ENCODE measurements at regions not wholly inside any gene's neighbourhood (a gene's known extent, or its start where the extent isn't known, plus 50 kb on each side); places are given as distances from the start of the nearest gene placed in this dataset.

GRCh38 chr11:112828421-112828820, 132.8 kb upstream of the NCAM1 start:
- Mint-ChIP-seq H3K4me1 (no peaks in the 10 kb centered on the region), H3K27ac (no peak overlapping the region), H3K9me3 (peaks cover 0 to 10% (median 0%) of the 10 kb centered on the region in 11 donors), H3K36me3 (no peaks in the 10 kb centered on the region), H3K27me3 (peaks cover 5 to 32% (median 9%) of the 10 kb centered on the region in 5 donors), H3K4me3 (no peak overlapping the region)
- intact Hi-C loops (cut with micrococcal nuclease) = no loop called here
- H3K27me3 ChIP-seq (ENCODE audit: control insufficient read depth in 2 of 2, insufficient read depth in 2 of 2, low read length in 2 of 2) = no peaks in the 10 kb centered on the region
- no peaks in the 10 kb centered on the region for H3K36me3 ChIP-seq (ENCODE audit: control insufficient read depth in 2 of 3, insufficient read depth in 3 of 3, low read length in 3 of 3)
- ATAC-seq (no peak), DNase-seq (no peak)
- H3K27ac ChIP-seq (ENCODE audit: low read depth, low read length) = no peak overlapping the region
- ChIA-PET CTCF (no interaction called here), POLR2A (no interaction called here)
- H3K9me3 ChIP-seq (ENCODE audit: control insufficient read depth in 2 of 3, low read length in 3 of 3) = no peaks in the 10 kb centered on the region
- H3K4me3 ChIP-seq (ENCODE audit: low read length) = no peak overlapping the region
- H3K4me1 ChIP-seq (ENCODE audit: control insufficient read depth in 2 of 2, insufficient read depth in 2 of 2, low read length in 2 of 2) = no peaks in the 10 kb centered on the region

GRCh38 chr11:112829971-112830654, 131.1 kb upstream of the NCAM1 start:
- Mint-ChIP-seq H3K9me3 (peaks cover 0 to 10% (median 0%) of the 10 kb centered on the region in 11 donors), H3K27ac (no peak overlapping the region), H3K27me3 (peaks cover 5 to 31% (median 13%) of the 10 kb centered on the region in 5 donors), H3K4me3 (no peak overlapping the region), H3K36me3 (no peaks in the 10 kb centered on the region), H3K4me1 (peaks cover 0 to 1% (median 0%) of the 10 kb centered on the region in 7 donors)
- Histone ChIP-seq H3K4me1 (ENCODE audit: control insufficient read depth in 2 of 2, insufficient read depth in 2 of 2, low read length in 2 of 2) (no peaks in the 10 kb centered on the region), H3K27ac (ENCODE audit: low read depth, low read length) (no peak overlapping the region), H3K9me3 (ENCODE audit: control insufficient read depth in 2 of 3, low read length in 3 of 3) (no peaks in the 10 kb centered on the region), H3K36me3 (ENCODE audit: control insufficient read depth in 2 of 3, insufficient read depth in 3 of 3, low read length in 3 of 3) (no peaks in the 10 kb centered on the region), H3K27me3 (ENCODE audit: control insufficient read depth in 2 of 2, insufficient read depth in 2 of 2, low read length in 2 of 2) (peaks cover 0 to 3% of the 10 kb centered on the region in 2 donors), H3K4me3 (ENCODE audit: low read length) (no peak overlapping the region)
- intact Hi-C loops (cut with micrococcal nuclease) = no loop called here
- DNase-seq (no peak), ATAC-seq (no peak)
- POLR2A ChIA-PET = no interaction called here
- CTCF ChIA-PET = no interaction called here

DNA sequence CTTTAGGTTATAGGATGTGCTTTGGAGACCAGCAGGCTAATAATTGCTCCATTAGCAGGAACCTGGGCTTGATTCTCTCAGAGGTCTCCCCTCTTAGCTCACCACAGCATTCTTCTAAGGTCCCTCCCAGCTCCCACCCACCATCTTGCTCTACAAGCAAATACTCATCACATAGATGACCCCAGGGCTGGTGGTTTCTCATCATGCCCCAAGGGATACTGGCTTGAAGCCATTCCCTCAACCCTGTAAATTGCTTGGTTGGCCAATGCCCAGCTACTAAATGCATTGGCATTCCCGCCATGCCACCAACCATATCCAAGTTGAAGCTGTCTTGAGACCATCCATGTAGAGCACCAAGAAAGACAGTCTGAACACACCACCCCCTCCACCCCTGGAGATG, 130.2 kb upstream of the NCAM1 start:
- H3K4me3 Mint-ChIP-seq = no peak overlapping the region
- intact Hi-C loops (cut with micrococcal nuclease) = no loop called here
- Histone ChIP-seq H3K4me1 (ENCODE audit: control insufficient read depth in 2 of 2, insufficient read depth in 2 of 2, low read length in 2 of 2) (no peaks in the 10 kb centered on the region), H3K9me3 (ENCODE audit: control insufficient read depth in 2 of 3, low read length in 3 of 3) (no peaks in the 10 kb centered on the region), H3K27ac (ENCODE audit: low read depth, low read length) (no peak overlapping the region), H3K27me3 (ENCODE audit: control insufficient read depth in 2 of 2, insufficient read depth in 2 of 2, low read length in 2 of 2) (peaks cover 0 to 3% of the 10 kb centered on the region in 2 donors), H3K36me3 (ENCODE audit: control insufficient read depth in 2 of 3, insufficient read depth in 3 of 3, low read length in 3 of 3) (no peaks in the 10 kb centered on the region), H3K4me3 (ENCODE audit: low read length) (no peak overlapping the region)
- no peak overlapping the region for H3K27ac Mint-ChIP-seq
- ChIA-PET POLR2A (no interaction called here), CTCF (no interaction called here)
- peaks cover 5 to 31% (median 13%) of the 10 kb centered on the region in 5 donors for H3K27me3 Mint-ChIP-seq
- H3K36me3 Mint-ChIP-seq = no peaks in the 10 kb centered on the region
- DNase-seq = no peak
- peaks cover 0 to 10% (median 0%) of the 10 kb centered on the region in 11 donors for H3K9me3 Mint-ChIP-seq
- ATAC-seq = no peak
- peaks cover 0 to 2% (median 0%) of the 10 kb centered on the region in 7 donors for H3K4me1 Mint-ChIP-seq

DNA sequence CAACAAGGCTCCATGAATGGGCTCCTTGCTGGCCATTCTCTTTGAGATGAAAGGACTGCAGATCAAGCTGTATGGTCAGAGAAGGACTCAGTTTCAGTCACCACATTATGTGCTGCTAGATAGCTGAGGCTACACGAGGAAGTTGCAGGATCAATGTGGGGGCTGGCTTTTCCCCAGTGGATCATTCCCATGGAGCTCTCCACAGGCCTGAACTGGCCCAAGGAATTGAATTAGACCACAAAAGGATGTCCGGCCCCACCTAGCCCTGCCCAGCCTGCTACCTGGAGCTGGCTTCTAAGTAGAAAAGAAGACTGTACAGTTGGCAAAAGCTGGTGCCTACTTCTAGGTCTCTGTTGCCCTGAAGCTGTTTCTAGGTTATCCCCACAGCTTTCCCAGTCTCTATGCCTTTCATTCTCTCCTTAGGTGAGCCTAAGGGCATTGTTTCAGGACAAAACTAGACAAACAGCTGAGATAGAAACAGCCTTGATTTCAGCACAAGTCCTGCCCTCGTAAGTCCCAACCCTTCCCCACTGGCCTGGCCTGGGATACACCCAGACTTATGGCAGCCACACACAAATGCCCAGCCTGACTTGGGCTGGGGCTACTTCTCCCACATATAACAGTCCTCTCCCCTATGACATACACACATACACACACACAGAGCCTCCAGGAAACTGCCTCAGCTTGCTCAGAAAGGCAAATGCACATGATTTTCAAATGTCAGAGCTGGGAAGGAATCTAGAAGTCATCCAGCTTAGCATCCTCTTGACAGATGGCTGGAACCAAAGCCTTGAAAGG, 129.1 kb upstream of the NCAM1 start:
- no peak overlapping the region for H3K4me3 ChIP-seq (ENCODE audit: low read length)
- ChIA-PET POLR2A (no interaction called here), CTCF (no interaction called here)
- Mint-ChIP-seq H3K27ac (no peak overlapping the region), H3K36me3 (no peaks in the 10 kb centered on the region), H3K27me3 (peaks cover 3 to 26% (median 13%) of the 10 kb centered on the region in 5 donors), H3K4me3 (no peak overlapping the region), H3K9me3 (peaks cover 0 to 10% (median 0%) of the 10 kb centered on the region in 11 donors), H3K4me1 (peaks cover 0 to 2% (median 0%) of the 10 kb centered on the region in 7 donors)
- DNase-seq = no peak
- H3K9me3 ChIP-seq (ENCODE audit: control insufficient read depth in 2 of 3, low read length in 3 of 3) = no peaks in the 10 kb centered on the region
- no peak overlapping the region for H3K27ac ChIP-seq (ENCODE audit: low read depth, low read length)
- ATAC-seq = no peak
- no peaks in the 10 kb centered on the region for H3K4me1 ChIP-seq (ENCODE audit: control insufficient read depth in 2 of 2, insufficient read depth in 2 of 2, low read length in 2 of 2)
- no peaks in the 10 kb centered on the region for H3K36me3 ChIP-seq (ENCODE audit: control insufficient read depth in 2 of 3, insufficient read depth in 3 of 3, low read length in 3 of 3)
- intact Hi-C loops (cut with micrococcal nuclease) = no loop called here
- peaks cover 0 to 3% of the 10 kb centered on the region in 2 donors for H3K27me3 ChIP-seq (ENCODE audit: control insufficient read depth in 2 of 2, insufficient read depth in 2 of 2, low read length in 2 of 2)

DNA sequence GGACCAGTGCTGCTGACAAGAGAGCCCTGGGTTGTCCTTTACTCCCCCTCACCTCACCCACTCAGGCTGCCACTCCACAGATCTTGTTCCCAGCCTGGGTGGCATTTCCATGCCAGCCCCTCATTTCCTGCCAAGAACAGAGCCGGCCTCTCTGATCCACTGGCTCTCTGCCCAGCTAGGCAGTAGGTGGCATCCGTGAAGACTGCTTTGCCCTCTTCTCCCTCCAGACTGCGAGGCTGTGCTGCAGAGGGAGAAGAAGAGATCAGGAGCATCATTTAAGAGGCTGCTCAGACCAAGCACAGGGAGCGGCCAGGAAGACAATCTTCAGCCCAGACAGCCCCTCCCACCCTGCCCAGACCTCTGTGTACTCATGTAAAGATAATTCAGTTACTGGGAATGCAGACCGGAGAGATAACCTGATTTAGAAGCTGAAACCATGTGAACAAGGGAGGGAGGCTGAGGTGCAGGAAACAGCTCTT, 126.9 kb upstream of the NCAM1 start:
- no peaks in the 10 kb centered on the region for H3K9me3 ChIP-seq (ENCODE audit: control insufficient read depth in 2 of 3, low read length in 3 of 3)
- CTCF ChIA-PET = no interaction called here
- Mint-ChIP-seq H3K36me3 (no peaks in the 10 kb centered on the region), H3K9me3 (peaks cover 0 to 6% (median 0%) of the 10 kb centered on the region in 11 donors), H3K4me1 (peaks cover 0 to 2% (median 0%) of the 10 kb centered on the region in 7 donors), H3K27ac (no peak overlapping the region), H3K4me3 (no peak overlapping the region), H3K27me3 (peaks cover 3 to 20% (median 8%) of the 10 kb centered on the region in 5 donors)
- POLR2A ChIA-PET = no interaction called here
- DNase-seq (no peak), ATAC-seq (no peak)
- no peaks in the 10 kb centered on the region for H3K36me3 ChIP-seq (ENCODE audit: control insufficient read depth in 2 of 3, insufficient read depth in 3 of 3, low read length in 3 of 3)
- H3K4me1 ChIP-seq (ENCODE audit: control insufficient read depth in 2 of 2, insufficient read depth in 2 of 2, low read length in 2 of 2) = no peaks in the 10 kb centered on the region
- no peak overlapping the region for H3K4me3 ChIP-seq (ENCODE audit: low read length)
- H3K27ac ChIP-seq (ENCODE audit: low read depth, low read length) = no peak overlapping the region
- intact Hi-C loops (cut with micrococcal nuclease) = no loop called here
- H3K27me3 ChIP-seq (ENCODE audit: control insufficient read depth in 2 of 2, insufficient read depth in 2 of 2, low read length in 2 of 2) = peaks cover 0 to 3% of the 10 kb centered on the region in 2 donors

DNA sequence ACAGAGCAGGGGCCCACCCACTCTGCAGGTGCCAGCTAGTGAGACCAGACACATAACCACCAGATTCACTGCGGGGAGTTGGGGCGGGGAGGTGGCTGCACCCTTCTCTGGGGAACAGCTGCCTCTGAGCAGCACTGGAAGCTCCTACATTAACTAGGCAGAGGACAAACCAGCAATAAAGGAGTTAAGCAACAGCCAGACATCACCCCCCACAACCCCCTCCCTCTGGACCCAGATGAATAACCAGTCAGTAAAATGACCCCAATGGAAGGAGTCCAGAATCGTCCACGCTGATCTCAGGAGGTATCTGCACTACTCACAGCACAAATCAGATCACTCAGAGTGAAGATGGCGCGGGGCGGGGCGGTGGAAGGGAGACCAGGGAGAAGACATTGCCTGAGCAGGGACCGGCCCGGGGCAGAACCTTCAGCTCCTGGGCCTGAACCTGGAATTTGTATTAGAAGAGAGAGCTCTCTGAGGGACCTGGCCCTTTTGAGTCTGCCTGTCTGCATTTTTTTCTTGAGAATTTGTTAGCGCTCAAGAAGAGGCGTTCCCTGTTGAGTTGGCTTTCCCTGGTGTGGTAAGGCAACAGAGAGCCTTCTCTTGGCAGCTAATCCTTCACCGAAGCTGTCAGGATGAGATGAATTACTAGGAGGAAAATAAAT, 125.5 kb upstream of the NCAM1 start:
- peaks cover 3 to 22% (median 9%) of the 10 kb centered on the region in 5 donors for H3K27me3 Mint-ChIP-seq
- H3K4me3 Mint-ChIP-seq = no peak overlapping the region
- H3K36me3 Mint-ChIP-seq = no peaks in the 10 kb centered on the region
- Histone ChIP-seq H3K27me3 (ENCODE audit: control insufficient read depth in 2 of 2, insufficient read depth in 2 of 2, low read length in 2 of 2) (peaks cover 0 to 3% of the 10 kb centered on the region in 2 donors), H3K4me3 (ENCODE audit: low read length) (no peak overlapping the region), H3K36me3 (ENCODE audit: control insufficient read depth in 2 of 3, insufficient read depth in 3 of 3, low read length in 3 of 3) (no peaks in the 10 kb centered on the region), H3K27ac (ENCODE audit: low read depth, low read length) (no peak overlapping the region), H3K9me3 (ENCODE audit: control insufficient read depth in 2 of 3, low read length in 3 of 3) (no peaks in the 10 kb centered on the region), H3K4me1 (ENCODE audit: control insufficient read depth in 2 of 2, insufficient read depth in 2 of 2, low read length in 2 of 2) (no peaks in the 10 kb centered on the region)
- POLR2A ChIA-PET = no interaction called here
- CTCF ChIA-PET = no interaction called here
- DNase-seq = no peak
- peaks cover 0 to 2% (median 0%) of the 10 kb centered on the region in 7 donors for H3K4me1 Mint-ChIP-seq
- peaks cover 0 to 5% (median 0%) of the 10 kb centered on the region in 11 donors for H3K9me3 Mint-ChIP-seq
- intact Hi-C loops (cut with micrococcal nuclease) = no loop called here
- ATAC-seq = no peak
- no peak overlapping the region for H3K27ac Mint-ChIP-seq
